IMR-90 (cell line): ENCODE measurements at regions not wholly inside any gene's neighbourhood (a gene's known extent, or its start where the extent isn't known, plus 50 kb on each side); places are given as distances from the start of the nearest gene placed in this dataset.

ENCODE experiments used
- ATAC-seq: fragments of 200-7000 bp; cut with Tn5 transposase; 2 replicates; pipeline ENCODE4 v1.9.1; 2020; ENCODE audit warnings: low read depth, mild to moderate bottlenecking, moderate library complexity
- BruUV-seq: library from RNA; stranded (reverse); fragments of 400-500 nt; replicated peaks from 2 replicates; lab custom pipeline; 2021; lab: Mats Ljungman, UMichigan
- CTCF ChIA-PET: fragments of 300-600 bp; formaldehyde crosslinking; extraction: SDS; loops from one replicate; lab custom pipeline; 2021; ENCODE audit warnings: antibody characterized with exemption; lab: Yijun Ruan, JAX
- POLR2A ChIA-PET: fragments of 300-600 bp; sonication (Branson Sonifier 250); formaldehyde crosslinking; loops from one replicate; lab custom pipeline; 2022; ENCODE audit warnings: antibody characterized with exemption; ENCODE audit not compliant: unreplicated experiment; lab: Charles Lee
- DNase-seq: peaks from one replicate; pipeline ENCODE4 v3.0.0; 2013
- H2AFZ ChIP-seq: replicated peaks from 2 replicates; pipeline ENCODE3; 2013; ENCODE audit warnings: low read length, mild to moderate bottlenecking; ENCODE audit not compliant: poor library complexity
- H2AK5ac ChIP-seq: 2 replicates; pipeline ENCODE4 v1.6.1; 2013; ENCODE audit warnings: low read depth, low read length, inconsistent platforms
- H2AK9ac ChIP-seq: replicated peaks from 2 replicates; pipeline ENCODE3; 2013; ENCODE audit warnings: mild to moderate bottlenecking, low read depth, low read length, moderate library complexity; ENCODE audit not compliant: poor library complexity
- H2BK120ac ChIP-seq: 2 replicates; pipeline ENCODE4 v1.6.1; 2013; ENCODE audit warnings: low read depth, low read length, inconsistent platforms
- H2BK15ac ChIP-seq: 3 replicates; pipeline ENCODE4 v1.6.1; 2013; ENCODE audit warnings: low read depth, low read length, inconsistent platforms
- H2BK20ac ChIP-seq: 2 replicates; pipeline ENCODE4 v1.6.1; 2013; ENCODE audit warnings: low read depth, mild to moderate bottlenecking, inconsistent platforms, low read length, moderate library complexity
- H2BK5ac ChIP-seq: 2 replicates; pipeline ENCODE4 v1.6.1; 2013; ENCODE audit warnings: mild to moderate bottlenecking, low read depth, low read length, inconsistent platforms; ENCODE audit not compliant: poor library complexity, severe bottlenecking
- H3K14ac ChIP-seq: replicated peaks from 2 replicates; pipeline ENCODE4 v1.6.1; 2013; ENCODE audit warnings: low read depth, low read length, inconsistent platforms
- H3K18ac ChIP-seq: 2 replicates; pipeline ENCODE4 v1.6.1; 2013; ENCODE audit warnings: low read depth, low read length, control low read depth
- H3K23ac ChIP-seq: 2 replicates; pipeline ENCODE4 v1.6.1; 2013; ENCODE audit warnings: low read depth, low read length, inconsistent platforms
- H3K27ac ChIP-seq: 2 replicates; pipeline ENCODE4 v1.5.1; 2013; ENCODE audit warnings: mild to moderate bottlenecking, control low read depth, low read length; ENCODE audit not compliant: insufficient read depth
- H3K27me3 ChIP-seq: 2 replicates; pipeline ENCODE4 v1.6.1; 2013; ENCODE audit warnings: low read length; ENCODE audit not compliant: control insufficient read depth, insufficient read depth
- H3K36me3 ChIP-seq: 2 replicates; pipeline ENCODE4 v1.6.1; 2013; ENCODE audit warnings: low read length, mixed read lengths; ENCODE audit not compliant: control insufficient read depth, insufficient read depth
- H3K4ac ChIP-seq: 2 replicates; pipeline ENCODE4 v1.6.1; 2013; ENCODE audit warnings: low read depth, low read length, inconsistent platforms
- H3K4me1 ChIP-seq: 2 replicates; pipeline ENCODE4 v1.6.1; 2013; ENCODE audit warnings: low read length, mixed read lengths; ENCODE audit not compliant: control insufficient read depth, insufficient read depth
- H3K4me2 ChIP-seq: 2 replicates; pipeline ENCODE4 v1.6.1; 2013; ENCODE audit warnings: low read depth, mild to moderate bottlenecking, control low read depth, low read length, moderate library complexity
- H3K4me3 ChIP-seq: 2 replicates; pipeline ENCODE4 v1.5.1; 2013; ENCODE audit warnings: low read depth, mild to moderate bottlenecking, control low read depth, low read length, moderate library complexity; ENCODE audit not compliant: insufficient read depth
- H3K56ac ChIP-seq: 2 replicates; pipeline ENCODE4 v1.6.1; 2013; ENCODE audit warnings: low read length, inconsistent platforms; ENCODE audit not compliant: insufficient read depth; ENCODE audit errors: extremely low read depth
- H3K79me1 ChIP-seq, 2 experiments: 2 replicates each; pipeline ENCODE4 v1.6.1; 2013; ENCODE audit warnings: low read length in 2 of 2, inconsistent platforms in 1 of 2, low read depth in 1 of 2
- H3K9ac ChIP-seq: 2 replicates; pipeline ENCODE4 v1.6.1; 2013; ENCODE audit warnings: low read depth, low read length, control low read depth
- H3K9me1 ChIP-seq: 2 replicates; pipeline ENCODE4 v1.6.1; 2013; ENCODE audit warnings: low read length, inconsistent platforms; ENCODE audit not compliant: insufficient read depth
- H3K9me3 ChIP-seq: 2 replicates; pipeline ENCODE4 v1.6.1; 2013; ENCODE audit warnings: low read length; ENCODE audit not compliant: control insufficient read depth, insufficient read depth
- H4K20me1 ChIP-seq: 2 replicates; pipeline ENCODE4 v1.6.1; 2013; ENCODE audit warnings: low read length, inconsistent platforms; ENCODE audit not compliant: insufficient read depth
- H4K5ac ChIP-seq: 2 replicates; pipeline ENCODE4 v1.6.1; 2013; ENCODE audit warnings: mild to moderate bottlenecking, low read depth, low read length, control low read depth
- H4K8ac ChIP-seq, 2 experiments: 2 replicates each; pipeline ENCODE4 v1.6.1; 2013; ENCODE audit warnings: low read depth in 2 of 2, low read length in 2 of 2, control low read depth in 1 of 2, inconsistent platforms in 1 of 2
- H4K91ac ChIP-seq: 2 replicates; pipeline ENCODE4 v1.6.1; 2013; ENCODE audit warnings: low read depth, low read length, inconsistent platforms; ENCODE audit not compliant: insufficient read depth
- CHD1 ChIP-seq: IDR thresholded peaks from 2 replicates; pipeline ENCODE4 v1.6.1; 2012; ENCODE audit warnings: low read depth, low read length, improper control_type of control experiment
- NFE2L2 ChIP-seq: fragments of 150-350 bp; IDR thresholded peaks from 2 replicates; pipeline ENCODE4 v1.6.1; 2016; ENCODE audit warnings: low read depth, mild to moderate bottlenecking, low read length
- POLR2A ChIP-seq: IDR thresholded peaks from 2 replicates; pipeline ENCODE4 v1.6.1; 2012; ENCODE audit warnings: mild to moderate bottlenecking, low read depth, low read length
- RAD21 ChIP-seq: IDR thresholded peaks from 2 replicates; pipeline ENCODE4 v1.6.1; 2012; ENCODE audit warnings: low read length, improper control_type of control experiment
- RCOR1 ChIP-seq: IDR thresholded peaks from 2 replicates; pipeline ENCODE4 v1.6.1; 2012; ENCODE audit warnings: mild to moderate bottlenecking, low read length, improper control_type of control experiment; ENCODE audit not compliant: insufficient replicate concordance
- whole genome bisulfite sequencing, 2 experiments: methylation state at CpG; one replicate each; pipeline versions ENCODE4 v1.1.5 to v1.1.7; 2013; ENCODE audit warnings: missing lambda C conversion rate in 2 of 2; ENCODE audit not compliant: insufficient read length in 1 of 2; ENCODE audit errors: extremely low coverage in 2 of 2; 5-methylcytosine and 5-hydroxymethylcytosine counted together
- dilution Hi-C: fragments of 300-500 bp; cut with HindIII; formaldehyde crosslinking; loops from one replicate; pipeline ENCODE4 v1.14.3; 2018; ENCODE audit warnings: low sequenced_read_pairs; ENCODE audit not compliant: unreplicated experiment
- in situ Hi-C: fragments of 300-500 bp; cut with MboI; formaldehyde crosslinking; loops from 3 replicates; pipeline ENCODE4 v1.14.3; 2019; ENCODE audit warnings: low sequenced_read_pairs, inconsistent platforms, mixed read lengths
- intact Hi-C: fragments of 100-400 bp; cut with micrococcal nuclease; formaldehyde crosslinking; loops from 2 replicates; pipeline ENCODE4 v1.10.0; 2022
- TF ChIP-seq, protein P1 (sequence below): conservative IDR thresholded peaks from 2 replicates; pipeline ENCODE4 v1.5.1; 2012; ENCODE audit warnings: mild to moderate bottlenecking, low read depth, low read length, improper control_type of control experiment

DNA sequence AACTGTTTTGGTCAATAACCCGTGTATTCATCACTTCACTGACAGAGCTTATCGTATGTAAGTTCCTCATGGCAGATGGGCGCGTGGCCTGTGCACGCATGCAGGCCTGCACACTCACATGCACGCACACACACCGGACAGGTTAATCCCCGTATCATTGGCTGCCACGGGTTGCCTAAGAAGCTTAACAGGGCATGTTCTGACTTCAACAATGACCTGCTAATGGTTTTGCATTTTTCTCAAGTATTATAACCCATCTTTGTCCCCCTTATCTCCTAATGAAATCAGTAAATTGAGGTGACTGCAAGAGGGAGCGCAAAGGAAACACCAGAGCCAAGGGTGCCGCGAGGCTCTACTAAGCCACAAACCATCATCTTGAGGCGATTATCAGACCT lies 399.0 kb upstream of the ID2 start (continued):
- no peak for TF ChIP-seq CHD1

DNA sequence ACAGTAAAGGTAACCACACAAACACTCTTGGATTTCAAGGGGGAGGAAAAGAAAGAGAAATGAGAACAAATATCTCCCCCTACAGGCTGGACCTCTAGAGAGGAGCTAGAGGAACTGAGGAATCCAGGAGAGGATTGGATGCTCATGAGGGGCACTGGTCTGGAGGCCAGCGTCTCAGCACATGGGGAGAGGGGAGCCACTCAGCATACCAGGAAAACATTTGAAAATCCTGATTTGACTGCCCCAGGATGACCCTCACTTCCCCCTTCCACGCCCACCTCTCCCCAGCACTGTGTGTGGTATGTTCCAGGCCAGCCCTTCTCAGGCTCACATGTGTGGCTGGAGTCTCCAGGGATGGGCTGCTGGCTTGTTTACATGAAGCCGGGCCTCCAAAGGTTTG lies 396.8 kb upstream of the ID2 start:
- Histone ChIP-seq H3K14ac (no peak overlapping the region; the same call in 1 of the 2 replicates), H3K27ac (no peak overlapping the region), H3K36me3 (no peaks in the 10 kb centered on the region), H3K4me3 (no peak overlapping the region), H4K5ac (no peak overlapping the region), H3K79me1 (no peaks in the 10 kb centered on the region), H4K91ac (no peak overlapping the region), H4K8ac (no peak overlapping the region), H2BK15ac (no peak overlapping the region), H3K9me3 (no peaks in the 10 kb centered on the region), H3K23ac (no peak overlapping the region), H2BK20ac (0 out of 2 replicates have a peak overlapping the region, but pooled peaks have one; percentile 5), H3K4ac (no peak overlapping the region; the same call in 1 of the 2 replicates), H3K56ac (no peak overlapping the region), H2AK5ac (no peak overlapping the region), H3K4me1 (no peaks in the 10 kb centered on the region), H2AFZ (no peak overlapping the region), H4K20me1 (no peaks in the 10 kb centered on the region), H3K4me2 (no peak overlapping the region), H3K18ac (no peak overlapping the region), H3K27me3 (peaks cover 4% of the 10 kb centered on the region; the same call in 1 of the 2 replicates), H3K9ac (no peak overlapping the region), H2BK120ac (no peak overlapping the region), H2AK9ac (no peak overlapping the region), H3K9me1 (peaks cover 3% of the 10 kb centered on the region; the same call in 1 of the 2 replicates), H2BK5ac (no peak overlapping the region)
- POLR2A ChIA-PET = no interaction called here
- no TSS peak for BruUV-seq
- intact Hi-C loops (no loop called here), in situ Hi-C loops (no loop called here), dilution Hi-C loops (no loop called here)
- DNase-seq (no peak), ATAC-seq (peak; percentile 59)
- no CpG with 5 or more reads among the region's 3 CpGs for WGBS, 2 experiments
- CTCF ChIA-PET = no interaction called here
- TF ChIP-seq, protein P1, sequence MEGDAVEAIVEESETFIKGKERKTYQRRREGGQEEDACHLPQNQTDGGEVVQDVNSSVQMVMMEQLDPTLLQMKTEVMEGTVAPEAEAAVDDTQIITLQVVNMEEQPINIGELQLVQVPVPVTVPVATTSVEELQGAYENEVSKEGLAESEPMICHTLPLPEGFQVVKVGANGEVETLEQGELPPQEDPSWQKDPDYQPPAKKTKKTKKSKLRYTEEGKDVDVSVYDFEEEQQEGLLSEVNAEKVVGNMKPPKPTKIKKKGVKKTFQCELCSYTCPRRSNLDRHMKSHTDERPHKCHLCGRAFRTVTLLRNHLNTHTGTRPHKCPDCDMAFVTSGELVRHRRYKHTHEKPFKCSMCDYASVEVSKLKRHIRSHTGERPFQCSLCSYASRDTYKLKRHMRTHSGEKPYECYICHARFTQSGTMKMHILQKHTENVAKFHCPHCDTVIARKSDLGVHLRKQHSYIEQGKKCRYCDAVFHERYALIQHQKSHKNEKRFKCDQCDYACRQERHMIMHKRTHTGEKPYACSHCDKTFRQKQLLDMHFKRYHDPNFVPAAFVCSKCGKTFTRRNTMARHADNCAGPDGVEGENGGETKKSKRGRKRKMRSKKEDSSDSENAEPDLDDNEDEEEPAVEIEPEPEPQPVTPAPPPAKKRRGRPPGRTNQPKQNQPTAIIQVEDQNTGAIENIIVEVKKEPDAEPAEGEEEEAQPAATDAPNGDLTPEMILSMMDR = peak; percentile 24
- TF ChIP-seq CHD1 = no peak
- TF ChIP-seq POLR2A = no peak
- TF ChIP-seq RAD21 = peak; percentile 28; the same call in 1 of the 2 replicates
- TF ChIP-seq NFE2L2 = no peak
- TF ChIP-seq RCOR1 = no peak
